MV-4-11 (cell line): ENCODE measurements at regions not wholly inside any gene's neighbourhood (a gene's known extent, or its start where the extent isn't known, plus 50 kb on each side); places are given as distances from the start of the nearest gene placed in this dataset.

ENCODE experiments used
- DNase-seq: peaks from one replicate; lab custom pipeline; 2025; lab: John Stamatoyannopoulos, UW

DNA sequence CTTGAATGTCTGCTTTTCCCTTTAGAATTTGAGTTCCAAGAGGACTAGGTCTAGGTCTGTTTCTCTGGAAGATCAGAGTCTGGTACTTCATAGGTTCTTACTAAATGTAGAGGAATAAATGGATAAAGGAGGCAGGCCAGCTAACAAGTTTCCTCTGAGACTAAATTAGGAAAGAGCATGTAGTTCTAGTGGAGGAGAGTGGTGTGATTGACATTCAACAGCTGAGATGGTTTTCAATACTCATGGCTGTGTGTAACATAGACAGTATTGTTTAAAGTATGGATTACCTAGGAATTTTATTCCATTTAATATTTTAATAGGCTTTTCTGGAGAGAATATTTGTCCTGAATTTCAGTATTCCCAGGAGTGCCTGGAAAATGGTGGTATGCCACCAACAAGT, 364.7 kb downstream of the METTL15 start:
- no peak for DNase-seq

DNA sequence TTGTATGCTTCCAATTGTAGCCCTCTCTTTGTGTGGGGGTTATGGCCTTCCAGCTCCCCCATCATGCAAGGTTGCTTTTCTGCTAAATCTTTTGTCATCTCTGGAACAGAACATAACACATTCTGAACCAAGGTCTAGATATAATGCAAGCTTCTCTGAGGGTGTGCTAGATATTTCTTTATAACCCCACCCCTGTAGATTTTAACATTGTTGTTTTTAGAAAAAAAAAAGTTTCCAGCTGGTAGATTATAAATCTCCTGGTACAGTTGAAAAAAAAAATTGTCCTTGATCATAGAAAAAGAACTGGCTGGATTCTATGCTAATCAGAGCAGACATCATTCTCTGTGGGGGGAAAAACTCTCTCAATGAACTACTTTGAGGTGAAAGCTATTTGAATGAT, 363.3 kb downstream of the METTL15 start:
- DNase-seq, result no peak

- DNase-seq, result no peak
These were observed 362.0 kb downstream of the METTL15 start for GRCh38 chr11:28470180-28470579.

- no peak for DNase-seq
These were observed 358.3 kb downstream of the METTL15 start for GRCh38 chr11:28466506-28466905.

DNA sequence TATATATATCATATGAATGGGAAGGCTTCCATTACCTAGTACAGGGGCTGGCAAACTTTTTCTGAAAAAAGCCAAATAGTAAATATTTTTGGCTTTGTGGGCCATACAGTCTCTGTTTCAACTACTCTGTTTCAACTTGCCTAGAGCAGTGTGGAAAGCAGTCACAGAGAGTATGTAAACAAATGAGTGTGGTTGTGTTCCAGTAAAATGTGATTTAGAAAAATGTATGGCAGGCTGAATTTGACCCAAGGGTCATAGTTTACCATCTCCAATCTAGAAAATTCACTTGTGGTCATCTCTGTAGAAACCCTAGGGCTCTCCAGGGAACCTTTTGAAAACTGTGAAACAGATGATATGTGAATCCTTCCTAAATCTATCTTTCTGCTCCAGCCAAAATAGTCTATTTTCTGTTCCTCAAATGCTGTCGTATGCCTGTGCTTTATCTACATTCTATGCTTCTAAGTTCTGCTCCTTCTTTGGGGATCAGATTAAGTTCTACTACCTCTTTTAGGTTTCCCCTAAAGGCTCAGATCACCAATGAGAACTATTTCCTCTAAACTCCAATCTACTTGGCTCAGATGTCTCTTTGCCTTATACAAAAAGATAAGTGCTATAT, 356.2 kb downstream of the METTL15 start:
- peak; percentile 92 for DNase-seq

- DNase-seq, result no peak
These were observed 355.6 kb downstream of the METTL15 start for GRCh38 chr11:28463826-28464225.

GRCh38 chr11:28461846-28462245, 353.7 kb downstream of the METTL15 start:
- no peak for DNase-seq

DNA sequence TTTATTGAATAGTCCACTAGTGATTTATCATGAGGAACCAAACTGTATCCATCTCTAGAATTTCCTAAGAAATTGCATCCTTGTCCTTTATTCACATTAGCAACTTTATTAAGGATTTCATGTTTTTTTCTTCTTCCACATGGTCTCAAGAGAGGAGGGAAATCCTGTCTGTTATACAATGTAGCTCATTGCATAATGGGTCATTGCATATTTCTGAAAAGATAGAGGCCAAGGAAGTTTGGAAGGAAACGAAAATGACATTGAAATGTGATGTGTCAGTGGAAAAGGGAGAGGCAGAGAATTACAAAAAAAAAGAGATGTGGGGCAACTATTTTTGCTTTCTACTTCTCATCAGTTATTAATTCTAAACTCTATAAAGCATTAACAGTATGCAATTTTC, 353.1 kb downstream of the METTL15 start:
- DNase-seq, result no peak

- no peak for DNase-seq
These were observed 352.2 kb downstream of the METTL15 start for GRCh38 chr11:28460348-28460747.

GRCh38 chr11:28459912-28460311, 351.7 kb downstream of the METTL15 start:
- DNase-seq, result no peak

- DNase-seq, result no peak
These were observed 349.4 kb downstream of the METTL15 start for GRCh38 chr11:28457481-28458065.

GRCh38 chr11:28448186-28448585, 340.0 kb downstream of the METTL15 start:
- DNase-seq, result no peak

GRCh38 chr11:28447226-28447625, 339.0 kb downstream of the METTL15 start:
- no peak for DNase-seq

- DNase-seq, result no peak
These were observed 333.9 kb downstream of the METTL15 start for GRCh38 chr11:28442131-28442530.

DNA sequence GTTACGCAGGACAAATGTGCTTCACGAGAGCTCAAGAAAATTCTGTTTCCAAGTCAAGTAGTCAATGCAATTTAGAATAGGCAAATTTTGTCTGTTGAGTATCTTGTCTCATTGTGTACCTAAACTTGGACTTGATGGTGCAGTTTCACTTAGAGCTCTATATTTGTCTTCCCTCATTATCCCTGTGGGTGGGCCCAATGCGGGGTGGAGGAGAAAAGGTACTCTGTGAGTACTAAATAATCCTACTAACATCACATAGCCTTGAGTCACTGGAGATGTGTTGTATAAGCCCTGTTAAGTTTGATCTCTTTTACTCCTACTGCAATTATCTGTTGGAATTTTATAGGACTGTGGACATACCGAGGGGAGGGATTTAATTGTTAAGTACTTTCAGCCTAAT, 331.2 kb downstream of the METTL15 start:
- DNase-seq, result no peak

DNA sequence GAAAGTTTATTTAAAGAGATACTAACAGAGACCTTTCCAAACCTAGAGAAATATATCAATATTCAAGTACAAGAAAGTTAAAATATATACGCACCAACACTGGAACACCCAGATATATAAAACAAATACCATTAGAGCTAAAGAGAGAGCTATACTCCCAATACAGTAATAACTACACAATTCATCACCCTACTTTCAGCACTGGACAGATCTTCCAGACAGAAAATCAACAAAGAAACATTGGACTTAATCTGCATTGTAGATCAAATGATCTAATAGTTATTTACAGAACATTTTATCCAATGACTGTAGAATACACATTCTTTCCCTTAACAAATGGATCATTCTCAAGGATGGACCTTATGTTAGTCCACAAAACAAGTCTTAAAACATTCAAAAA, 311.9 kb downstream of the METTL15 start:
- no peak for DNase-seq

- DNase-seq, result no peak
These were observed 309.6 kb downstream of the METTL15 start for GRCh38 chr11:28417601-28418323.

DNA sequence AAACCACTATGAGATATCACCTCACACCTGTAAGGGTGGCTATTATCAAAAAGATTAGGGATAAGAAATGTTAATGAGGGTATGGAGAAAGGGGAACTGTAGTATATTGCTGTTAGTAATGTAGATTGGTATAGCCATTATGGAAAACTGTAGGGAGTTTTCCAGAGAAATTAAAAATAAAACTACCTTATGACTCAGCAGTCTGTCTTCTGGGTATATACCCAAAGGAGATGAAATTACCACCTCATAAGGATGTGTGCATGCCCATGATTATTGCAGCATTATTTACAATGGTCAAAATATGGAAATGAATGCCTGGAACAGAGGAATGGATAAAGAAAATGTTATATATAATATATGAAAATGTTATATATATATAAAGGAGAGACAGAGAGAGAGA, 303.8 kb downstream of the METTL15 start:
- DNase-seq, result no peak

GRCh38 chr11:28401446-28401845, 293.3 kb downstream of the METTL15 start:
- DNase-seq, result no peak

DNA sequence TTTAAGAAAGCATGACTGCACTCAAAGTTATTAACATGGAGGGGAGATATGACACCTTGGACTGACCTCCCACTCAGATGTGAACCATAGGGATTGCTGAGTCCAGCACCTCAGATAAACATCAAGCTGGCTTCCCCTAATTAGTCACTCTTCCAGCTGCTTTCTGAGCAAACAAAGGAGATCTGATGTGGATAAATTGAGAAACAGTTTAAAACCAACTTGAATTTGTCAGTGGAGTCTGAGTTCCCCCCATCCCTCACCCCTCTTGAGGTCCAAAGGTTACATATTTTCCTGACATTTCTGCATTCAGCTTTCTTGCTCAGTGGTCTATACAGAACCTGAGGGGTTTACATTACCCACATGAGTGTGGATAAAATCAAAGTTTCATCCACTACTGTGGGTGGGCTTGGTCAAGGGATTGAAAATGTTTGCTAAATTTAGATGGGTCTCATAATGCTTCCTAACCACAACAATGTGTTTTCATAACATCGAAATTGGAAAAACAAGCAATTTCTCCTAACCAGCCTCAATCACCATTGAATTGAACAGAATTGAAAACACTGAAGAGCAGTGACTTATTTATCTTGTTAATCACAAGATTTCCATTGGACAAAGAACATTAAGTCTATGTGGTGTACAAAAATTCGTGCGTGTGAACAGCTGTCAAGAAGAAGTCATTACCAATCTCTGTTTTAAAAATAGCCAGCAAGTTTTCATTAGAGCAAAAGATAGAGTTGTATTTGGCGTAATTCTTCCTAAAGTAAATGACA, 292.3 kb downstream of the METTL15 start:
- no peak for DNase-seq

- no peak for DNase-seq
These were observed 285.2 kb downstream of the METTL15 start for GRCh38 chr11:28393348-28393747.

DNA sequence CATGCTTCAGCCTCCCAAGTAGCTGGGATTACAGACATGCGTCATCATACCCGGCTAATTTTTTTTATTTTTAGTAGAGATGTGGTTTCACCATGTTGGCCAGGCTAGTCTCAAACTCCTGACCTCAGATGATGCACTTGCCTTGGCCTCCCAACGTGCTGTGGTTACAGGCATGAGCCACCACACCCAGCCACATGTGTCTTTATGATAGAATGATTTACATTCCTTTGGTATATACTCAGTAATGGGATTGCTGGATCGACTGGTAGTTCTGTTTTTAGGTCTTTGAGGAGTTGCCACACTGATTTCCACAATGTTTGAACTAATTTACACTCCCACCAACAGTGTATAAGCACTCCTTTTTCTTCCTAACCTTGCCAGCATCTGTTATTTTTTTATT, 276.2 kb downstream of the METTL15 start:
- peak; percentile 93 for DNase-seq

DNA sequence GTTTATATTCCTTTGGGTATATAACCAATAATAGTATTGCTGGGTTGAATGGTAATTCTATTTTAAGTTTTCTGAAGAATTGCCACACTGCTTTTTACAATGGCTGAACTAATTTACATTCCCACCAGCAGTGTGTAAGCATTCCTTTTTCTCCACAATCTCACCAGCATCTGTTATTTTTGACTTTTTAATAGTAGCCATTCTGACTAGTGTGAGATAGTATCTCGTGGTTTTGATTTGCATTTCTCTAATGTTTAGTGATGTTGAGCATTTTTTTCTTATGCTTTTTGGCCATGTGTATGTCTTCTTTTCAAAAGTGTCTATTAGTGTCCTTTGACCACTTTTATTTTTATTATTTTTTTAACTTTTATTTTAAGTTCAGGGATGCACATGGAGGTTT, 275.3 kb downstream of the METTL15 start:
- DNase-seq, result no peak
